Stimulated activated effector memory CD8-positive, alpha-beta T cell treated with anti-CD3 and anti-CD28 coated beads, Interleukin-12 subunit alpha, Interleukin-12 subunit beta, amount 100 ng/mL, for 72 hours (primary cell): ENCODE measurements at regions not wholly inside any gene's neighbourhood (a gene's known extent, or its start where the extent isn't known, plus 50 kb on each side); places are given as distances from the start of the nearest gene placed in this dataset.
"Not testable (repeated sequence)": the region's sequence is repeated elsewhere in the genome, so short reads cannot be mapped to it uniquely, and the experiment has no call there.

ENCODE experiments used
- ATAC-seq: fragments of 150-1000 bp; cut with Tn5 transposase; 2 replicates; pipeline ENCODE4 v1.10.0; 2021
- DNase-seq, 2 donors: peaks; one replicate each; pipeline ENCODE4 v3.0.0; 2021 to 2022; ENCODE audit warnings: low spot score in 2 of 2
- H3K27ac Mint-ChIP-seq: one replicate; pipeline ENCODE4 v1.8.0; 2022; ENCODE audit warnings: mild to moderate bottlenecking, mixed read lengths
- H3K36me3 Mint-ChIP-seq: one replicate; pipeline ENCODE4 v1.8.0; 2022; ENCODE audit warnings: mild to moderate bottlenecking, mixed read lengths
- H3K4me1 Mint-ChIP-seq: one replicate; pipeline ENCODE4 v1.8.0; 2022; ENCODE audit warnings: mixed read lengths
- H3K4me3 Mint-ChIP-seq: one replicate; pipeline ENCODE4 v1.8.0; 2022; ENCODE audit warnings: mild to moderate bottlenecking, mixed read lengths
- H3K9me3 Mint-ChIP-seq: one replicate; pipeline ENCODE4 v1.8.0; 2022; ENCODE audit warnings: mixed read lengths

DNA sequence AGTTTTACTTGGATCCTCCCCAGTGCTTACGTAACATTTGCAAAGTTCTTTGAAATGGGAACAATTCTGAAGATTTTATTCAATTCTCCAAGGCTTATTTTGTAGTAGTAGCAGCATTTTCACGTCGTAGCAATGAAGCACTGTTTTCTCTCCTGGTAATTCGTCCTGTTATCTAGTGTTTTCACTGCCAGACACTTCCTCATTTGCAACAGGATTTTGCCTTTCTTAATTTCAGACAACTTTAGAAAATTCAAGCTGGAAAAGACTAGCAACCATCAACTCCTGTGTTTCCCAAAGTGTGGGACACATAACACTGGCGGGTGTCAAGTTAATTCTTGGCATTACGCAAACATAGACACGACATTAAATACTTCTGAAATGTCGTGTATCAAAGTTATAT, 131.6 kb downstream of the CHD9NB start:
- no peaks in the 10 kb centered on the region for H3K4me1 Mint-ChIP-seq
- no peaks in the 10 kb centered on the region for H3K9me3 Mint-ChIP-seq
- H3K36me3 Mint-ChIP-seq, result no peaks in the 10 kb centered on the region
- ATAC-seq (no peak), DNase-seq (no peak)
- H3K27ac Mint-ChIP-seq, result no peak overlapping the region
- H3K4me3 Mint-ChIP-seq, result no peak overlapping the region

- ATAC-seq, result no peak
- Mint-ChIP-seq H3K9me3 (no peaks in the 10 kb centered on the region), H3K4me1 (no peaks in the 10 kb centered on the region), H3K36me3 (no peaks in the 10 kb centered on the region), H3K4me3 (no peak overlapping the region), H3K27ac (no peak overlapping the region)
- no peak for DNase-seq
Measured at GRCh38 chr16:52920331-52920730, 132.4 kb downstream of the CHD9NB start.

DNA sequence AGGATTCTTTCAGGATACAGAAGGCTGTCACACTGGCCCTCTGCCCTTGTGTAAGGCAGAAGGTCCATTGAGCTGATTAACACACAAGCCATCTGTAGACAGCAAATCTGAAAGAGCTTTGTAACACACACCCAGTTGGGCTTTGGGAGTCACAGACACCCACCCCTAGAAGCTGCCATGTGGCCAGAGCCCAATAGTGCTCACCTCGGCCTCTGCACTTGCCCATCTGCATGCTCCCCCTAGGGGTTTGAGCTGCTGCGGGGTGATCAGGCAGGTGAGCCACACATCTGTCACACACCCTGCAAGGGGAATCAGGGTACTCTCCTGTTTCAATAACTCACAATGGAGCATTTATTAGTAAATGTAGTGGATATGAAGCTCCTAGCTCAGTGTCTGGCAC, 138.3 kb downstream of the CHD9NB start:
- ATAC-seq (no peak), DNase-seq (no peak)
- H3K4me3 Mint-ChIP-seq, result no peak overlapping the region
- H3K9me3 Mint-ChIP-seq, result no peaks in the 10 kb centered on the region
- H3K36me3 Mint-ChIP-seq, result no peaks in the 10 kb centered on the region
- no peak overlapping the region for H3K27ac Mint-ChIP-seq
- H3K4me1 Mint-ChIP-seq, result no peaks in the 10 kb centered on the region

- H3K4me1 Mint-ChIP-seq, result no peaks in the 10 kb centered on the region
- no peaks in the 10 kb centered on the region for H3K9me3 Mint-ChIP-seq
Measured at GRCh38 chr16:52912565-52913173, 140.0 kb downstream of the CHD9NB start.

GRCh38 chr16:52908057-52908456, 144.6 kb downstream of the CHD9NB start:
- H3K4me3 Mint-ChIP-seq, DNase-seq, H3K9me3 Mint-ChIP-seq, ATAC-seq, H3K36me3 Mint-ChIP-seq, H3K4me1 Mint-ChIP-seq, H3K27ac Mint-ChIP-seq: not testable (repeated sequence)

More at GRCh38 chr16:52912565-52913173, 140.0 kb downstream of the CHD9NB start:
- no peak for DNase-seq
- Mint-ChIP-seq H3K27ac (no peak overlapping the region), H3K36me3 (no peaks in the 10 kb centered on the region), H3K4me3 (no peak overlapping the region)
- ATAC-seq, result no peak

DNA sequence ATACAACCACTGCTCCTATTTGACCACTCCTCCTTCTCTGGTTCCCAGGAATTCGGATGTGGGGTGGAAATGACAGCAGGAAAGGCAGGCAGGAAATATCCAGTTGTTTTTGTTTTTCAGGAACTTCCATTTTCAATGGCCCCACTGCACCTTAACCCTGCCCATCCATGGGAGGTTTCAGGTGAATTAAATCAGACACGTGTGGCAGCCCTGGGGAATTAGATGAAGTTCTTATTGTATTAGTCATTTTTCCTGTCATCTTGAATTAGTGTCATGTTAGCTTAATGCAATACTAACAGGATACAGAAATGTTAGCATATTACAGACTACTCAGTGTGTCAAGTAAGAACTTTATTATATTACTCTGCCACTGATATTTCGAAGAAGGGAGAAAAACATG, 146.4 kb downstream of the CHD9NB start:
- H3K4me3 Mint-ChIP-seq, result no peak overlapping the region
- no peak for DNase-seq
- no peaks in the 10 kb centered on the region for H3K9me3 Mint-ChIP-seq
- H3K36me3 Mint-ChIP-seq, result no peaks in the 10 kb centered on the region
- H3K4me1 Mint-ChIP-seq, result no peaks in the 10 kb centered on the region
- ATAC-seq, result no peak
- no peak overlapping the region for H3K27ac Mint-ChIP-seq

GRCh38 chr16:52896478-52897164, 156.1 kb downstream of the CHD9NB start:
- ATAC-seq (no peak), DNase-seq (no peak)
- no peak overlapping the region for H3K27ac Mint-ChIP-seq
- H3K4me3 Mint-ChIP-seq, result no peak overlapping the region
- H3K36me3 Mint-ChIP-seq, result no peaks in the 10 kb centered on the region
- no peaks in the 10 kb centered on the region for H3K9me3 Mint-ChIP-seq
- no peaks in the 10 kb centered on the region for H3K4me1 Mint-ChIP-seq

DNA sequence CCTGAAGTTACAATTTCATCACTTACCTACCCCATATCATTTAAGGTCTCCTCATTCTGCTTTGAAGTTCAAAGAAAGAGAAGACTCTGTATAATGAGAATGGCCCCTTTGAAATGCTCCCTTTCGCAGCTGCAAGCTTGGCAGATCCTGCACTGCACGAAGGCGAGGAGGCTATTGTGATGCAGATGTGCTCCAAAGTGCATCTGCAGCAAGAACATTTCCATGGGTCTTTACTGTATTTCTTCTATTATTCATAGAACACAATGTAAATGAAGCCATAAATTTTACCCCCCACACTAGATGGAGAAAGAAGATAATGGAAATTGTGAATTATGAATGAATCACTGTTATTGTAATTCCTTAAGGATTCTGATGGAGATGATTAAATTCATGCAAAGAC, 178.7 kb downstream of the CHD9NB start:
- no peak for ATAC-seq
- DNase-seq, result no peak
- H3K36me3 Mint-ChIP-seq, result no peaks in the 10 kb centered on the region
- H3K4me3 Mint-ChIP-seq, result no peak overlapping the region
- no peak overlapping the region for H3K27ac Mint-ChIP-seq
- no peaks in the 10 kb centered on the region for H3K9me3 Mint-ChIP-seq
- no peaks in the 10 kb centered on the region for H3K4me1 Mint-ChIP-seq

DNA sequence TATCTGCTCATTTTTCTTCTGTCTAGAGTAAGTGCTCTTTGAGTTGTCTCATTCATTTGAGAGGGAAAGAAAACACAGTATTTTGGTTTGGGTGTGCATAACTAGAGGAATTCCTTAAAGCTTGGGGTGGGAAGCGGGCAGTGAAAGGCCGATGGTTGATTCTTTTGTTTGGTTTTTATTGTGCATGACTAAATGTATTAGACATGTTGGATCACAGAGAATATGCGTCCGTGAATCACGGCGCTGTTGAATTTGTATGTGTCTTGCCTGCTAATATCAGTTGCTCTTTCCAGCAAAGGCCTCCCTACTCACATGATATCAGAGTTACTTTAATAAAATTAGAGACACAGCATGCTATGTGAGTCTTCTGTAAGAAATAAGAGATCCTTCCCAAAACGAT, 180.0 kb downstream of the CHD9NB start:
- ATAC-seq, result no peak
- H3K36me3 Mint-ChIP-seq, result no peaks in the 10 kb centered on the region
- H3K9me3 Mint-ChIP-seq, result no peaks in the 10 kb centered on the region
- no peak for DNase-seq
- no peaks in the 10 kb centered on the region for H3K4me1 Mint-ChIP-seq
- no peak overlapping the region for H3K4me3 Mint-ChIP-seq
- no peak overlapping the region for H3K27ac Mint-ChIP-seq

DNA sequence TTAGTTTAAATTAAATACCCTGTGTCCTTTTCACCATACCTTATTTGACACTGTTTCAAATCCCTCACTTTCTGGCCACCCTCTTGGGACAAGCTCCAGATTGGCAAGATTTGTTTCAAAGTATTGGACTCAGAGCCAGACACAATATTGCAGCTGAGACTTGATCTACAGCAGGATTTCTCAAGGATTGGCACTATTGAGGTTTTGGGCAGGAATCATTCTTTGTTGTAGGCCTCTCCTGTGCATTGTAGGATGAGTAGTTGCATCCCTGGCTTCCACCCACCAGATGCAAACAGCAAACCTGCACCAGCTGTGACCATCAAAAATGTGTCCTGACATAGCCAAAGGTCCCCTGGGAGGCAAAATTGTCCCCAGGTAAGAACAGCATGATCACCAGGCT, 181.2 kb downstream of the CHD9NB start:
- no peaks in the 10 kb centered on the region for H3K36me3 Mint-ChIP-seq
- no peak overlapping the region for H3K4me3 Mint-ChIP-seq
- no peak for DNase-seq
- H3K9me3 Mint-ChIP-seq, result no peaks in the 10 kb centered on the region
- H3K27ac Mint-ChIP-seq, result no peak overlapping the region
- no peak for ATAC-seq
- H3K4me1 Mint-ChIP-seq, result no peaks in the 10 kb centered on the region

GRCh38 chr16:52869243-52869642, 183.5 kb downstream of the CHD9NB start:
- Mint-ChIP-seq H3K9me3 (no peaks in the 10 kb centered on the region), H3K36me3 (no peaks in the 10 kb centered on the region), H3K4me3 (no peak overlapping the region), H3K4me1 (no peaks in the 10 kb centered on the region), H3K27ac (no peak overlapping the region)
- ATAC-seq (no peak), DNase-seq (no peak)

DNA sequence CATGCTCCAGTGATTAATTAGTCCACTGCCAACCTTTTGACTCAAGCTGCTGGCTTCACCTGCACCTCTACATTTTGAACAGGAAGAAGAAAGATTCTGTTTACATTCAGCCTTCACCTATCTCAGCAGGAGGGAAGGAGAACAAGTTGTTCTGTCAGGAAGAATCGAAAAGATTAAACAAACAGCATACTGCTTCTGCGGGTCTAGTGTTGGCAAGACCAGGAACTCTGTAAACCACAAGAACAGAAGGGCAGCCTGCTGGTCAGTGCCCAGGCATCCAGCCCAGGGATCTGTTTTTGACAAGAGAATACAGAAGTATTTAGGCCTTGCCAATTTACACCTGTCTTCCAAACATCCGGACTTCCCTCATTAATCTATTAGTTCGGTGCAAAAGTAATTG, 189.7 kb downstream of the CHD9NB start:
- H3K36me3 Mint-ChIP-seq, result no peaks in the 10 kb centered on the region
- no peaks in the 10 kb centered on the region for H3K9me3 Mint-ChIP-seq
- no peak for ATAC-seq
- DNase-seq, result no peak
- no peak overlapping the region for H3K27ac Mint-ChIP-seq
- no peaks in the 10 kb centered on the region for H3K4me1 Mint-ChIP-seq
- no peak overlapping the region for H3K4me3 Mint-ChIP-seq

GRCh38 chr16:52861614-52862022, 191.1 kb downstream of the CHD9NB start:
- no peak overlapping the region for H3K27ac Mint-ChIP-seq
- H3K4me3 Mint-ChIP-seq, result no peak overlapping the region
- ATAC-seq (no peak), DNase-seq (no peak)
- no peaks in the 10 kb centered on the region for H3K9me3 Mint-ChIP-seq
- no peaks in the 10 kb centered on the region for H3K36me3 Mint-ChIP-seq
- H3K4me1 Mint-ChIP-seq, result no peaks in the 10 kb centered on the region

DNA sequence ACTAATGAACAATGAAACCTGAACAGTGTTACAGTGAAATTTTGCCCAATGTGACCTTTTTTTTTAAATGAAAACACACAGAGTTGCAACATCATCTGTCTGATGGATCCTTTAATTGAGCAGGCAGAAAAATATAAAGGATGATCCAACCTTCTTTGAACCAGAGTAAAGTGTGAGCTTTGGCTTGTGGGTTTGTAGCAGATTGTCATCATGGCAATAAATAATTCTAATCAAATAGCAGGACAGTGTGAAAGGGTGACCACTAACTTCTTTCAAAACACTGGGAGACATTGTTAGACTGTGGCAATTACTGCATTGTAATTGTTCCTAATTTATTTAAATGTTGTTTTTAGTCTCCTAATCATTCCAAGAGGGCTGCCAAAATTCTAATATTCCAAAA, 197.2 kb downstream of the CHD9NB start:
- Mint-ChIP-seq H3K9me3 (peaks cover 20% of the 10 kb centered on the region), H3K36me3 (no peaks in the 10 kb centered on the region), H3K4me3 (no peak overlapping the region), H3K27ac (no peak overlapping the region), H3K4me1 (no peaks in the 10 kb centered on the region)
- ATAC-seq (no peak), DNase-seq (no peak)

- Mint-ChIP-seq H3K4me1 (no peaks in the 10 kb centered on the region), H3K27ac (no peak overlapping the region), H3K36me3 (no peaks in the 10 kb centered on the region), H3K4me3 (no peak overlapping the region), H3K9me3 (peaks cover 26% of the 10 kb centered on the region)
- no peak for ATAC-seq
- DNase-seq, result no peak
Measured at GRCh38 chr16:52852978-52853377, 199.7 kb downstream of the CHD9NB start.

DNA sequence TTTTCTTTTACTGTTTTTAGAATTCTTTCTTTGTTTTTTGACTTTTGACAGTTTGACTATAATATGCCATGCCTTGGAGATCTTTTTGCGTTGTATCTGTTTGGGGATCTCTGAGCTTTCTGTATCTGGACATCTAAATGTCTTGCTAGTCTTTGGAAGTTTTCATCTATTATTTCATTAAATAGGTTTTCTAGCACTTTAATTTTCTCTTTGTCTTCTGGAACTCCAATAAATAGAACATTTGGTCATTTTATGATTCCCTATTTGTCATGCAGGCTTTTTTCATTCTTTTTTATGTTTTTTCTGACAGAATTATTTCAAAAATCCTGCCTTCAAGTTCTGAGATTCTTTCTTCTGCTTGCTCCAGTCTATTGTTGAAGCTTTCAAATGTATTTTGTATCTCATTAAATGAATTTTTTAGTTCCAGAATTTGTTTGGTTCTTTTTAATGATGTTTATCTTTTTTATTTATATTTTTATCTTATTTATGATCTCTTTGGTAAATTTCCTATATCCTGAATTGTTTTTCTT, 201.4 kb downstream of the CHD9NB start:
- H3K9me3 Mint-ChIP-seq, result peaks cover 26% of the 10 kb centered on the region
- no peaks in the 10 kb centered on the region for H3K4me1 Mint-ChIP-seq
- no peak for DNase-seq
- no peaks in the 10 kb centered on the region for H3K36me3 Mint-ChIP-seq
- no peak overlapping the region for H3K4me3 Mint-ChIP-seq
- ATAC-seq, result no peak
- H3K27ac Mint-ChIP-seq, result no peak overlapping the region
